BJ (cell line): ENCODE measurements at regions not wholly inside any gene's neighbourhood (a gene's known extent, or its start where the extent isn't known, plus 50 kb on each side); places are given as distances from the start of the nearest gene placed in this dataset.

Experiments used
- CTCF ChIA-PET: fragments of 350-600 bp; formaldehyde crosslinking; extraction: SDS; loops from one replicate; lab custom pipeline; 2021; ENCODE audit warnings: antibody characterized with exemption, inconsistent platforms; lab: Yijun Ruan, JAX
- POLR2A ChIA-PET: fragments of 300-600 bp; sonication (Branson Sonifier 250); formaldehyde crosslinking; extraction: SDS; loops from one replicate; lab custom pipeline; 2021; ENCODE audit warnings: antibody characterized with exemption; lab: Charles Lee
- DNase-seq: peaks from one replicate; pipeline ENCODE4 v3.0.0-alpha.2; 2011; ENCODE audit warnings: low read depth
- H3K27me3 ChIP-seq: 2 replicates; pipeline ENCODE4 v1.6.0; 2011; ENCODE audit warnings: low read length; ENCODE audit not compliant: control insufficient read depth, insufficient read depth
- H3K36me3 ChIP-seq: 2 replicates; pipeline ENCODE4 v1.5.1; 2011; ENCODE audit warnings: low read length; ENCODE audit not compliant: control insufficient read depth, insufficient read depth
- H3K4me3 ChIP-seq: 2 replicates; pipeline ENCODE4 v1.5.1; 2011; ENCODE audit warnings: low read depth, mild to moderate bottlenecking, control low read depth, low read length
- CTCF ChIP-seq: IDR thresholded peaks from 2 replicates; pipeline ENCODE4 v1.5.1; 2011; ENCODE audit warnings: low read depth, mild to moderate bottlenecking, control low read depth, inconsistent platforms, low read length, moderate library complexity; ENCODE audit not compliant: insufficient read depth

GRCh38 chr4:115260195-115260594 is 146.8 kb upstream of the NDST4 start:
- H3K27me3 ChIP-seq: no peaks in the 10 kb centered on the region
- no peak for DNase-seq
- POLR2A ChIA-PET: no interaction called here
- H3K4me3 ChIP-seq: no peak overlapping the region
- H3K36me3 ChIP-seq: no peaks in the 10 kb centered on the region
- CTCF ChIA-PET: interaction anchor here (0.6 kb wide), 1 partner anchor 17 kb away, joined by 3 read pairs; no protein-coding TSS in a partner anchor
- TF ChIP-seq CTCF: no peak

GRCh38 chr4:115259642-115260041 is 146.2 kb upstream of the NDST4 start:
- DNase-seq: no peak
- POLR2A ChIA-PET: no interaction called here
- H3K27me3 ChIP-seq: no peaks in the 10 kb centered on the region
- CTCF ChIA-PET: no interaction called here
- H3K4me3 ChIP-seq: no peak overlapping the region
- H3K36me3 ChIP-seq: no peaks in the 10 kb centered on the region
- no peak for TF ChIP-seq CTCF

GRCh38 chr4:115249808-115250207 is 136.4 kb upstream of the NDST4 start:
- no peaks in the 10 kb centered on the region for H3K36me3 ChIP-seq
- TF ChIP-seq CTCF: no peak
- no peak overlapping the region for H3K4me3 ChIP-seq
- no peaks in the 10 kb centered on the region for H3K27me3 ChIP-seq
- ChIA-PET CTCF (no interaction called here), POLR2A (no interaction called here)
- DNase-seq: no peak

- ChIA-PET CTCF (no interaction called here), POLR2A (no interaction called here)
- H3K4me3 ChIP-seq: no peak overlapping the region
- H3K36me3 ChIP-seq: no peaks in the 10 kb centered on the region
- TF ChIP-seq CTCF: no peak; the same call in 1 of the 2 replicates
- DNase-seq: no peak
- H3K27me3 ChIP-seq: no peaks in the 10 kb centered on the region
These were observed 121.1 kb upstream of the NDST4 start for GRCh38 chr4:115234405-115235093.

- Histone ChIP-seq H3K36me3 (no peaks in the 10 kb centered on the region), H3K4me3 (no peak overlapping the region), H3K27me3 (no peaks in the 10 kb centered on the region)
- ChIA-PET POLR2A (no interaction called here), CTCF (interaction anchor here (0.7 kb wide), 1 partner anchor 1651 kb away, joined by 3 read pairs; no protein-coding TSS in a partner anchor)
- no peak for DNase-seq
- no peak for TF ChIP-seq CTCF
These were observed 120.2 kb upstream of the NDST4 start for GRCh38 chr4:115233600-115233999.
